Testis (tissue), 2 donors: ENCODE measurements at regions not wholly inside any gene's neighbourhood (a gene's known extent, or its start where the extent isn't known, plus 50 kb on each side); places are given as distances from the start of the nearest gene placed in this dataset.

ENCODE experiments used
- DNase-seq: peaks from one replicate; pipeline ENCODE4 v3.0.0-alpha.2; 2019
- H3K27ac ChIP-seq, 2 donors: fragments of 200-600 bp; sonication (generic); one replicate each; pipeline ENCODE4 v1.5.1; 2019
- H3K27me3 ChIP-seq: fragments of 200-600 bp; sonication (generic); one replicate; pipeline ENCODE4 v1.5.1; 2019
- H3K36me3 ChIP-seq: fragments of 200-600 bp; sonication (generic); one replicate; pipeline ENCODE4 v1.5.1; 2017; ENCODE audit warnings: low read depth; ENCODE audit errors: missing control alignments
- H3K4me1 ChIP-seq: fragments of 200-600 bp; sonication (generic); one replicate; pipeline ENCODE4 v1.5.1; 2019
- H3K4me3 ChIP-seq, 2 donors: fragments of 200-600 bp; sonication (generic); one replicate each; pipeline ENCODE4 v1.5.1; 2017 to 2019
- H3K9me3 ChIP-seq: fragments of 200-600 bp; sonication (generic); one replicate; pipeline ENCODE4 v1.5.1; 2017
- CTCF ChIP-seq, 3 experiments: fragments of 450-650 bp in 2 of 3; fragments of 200-600 bp in 1 of 3; sonication (generic) in 1 of 3; IDR thresholded peaks; one replicate each; pipeline ENCODE4 v1.5.1; 2016 to 2019; ENCODE audit warnings: antibody characterized with exemption in 3 of 3, mild to moderate bottlenecking in 2 of 3, moderate library complexity in 1 of 3
- POLR2A ChIP-seq: fragments of 450-650 bp; IDR thresholded peaks from one replicate; pipeline ENCODE4 v1.6.1; 2017; ENCODE audit warnings: antibody characterized with exemption, mild to moderate bottlenecking, moderate library complexity
- WGBS, 2 donors: methylation state at CpG; one replicate each; pipeline ENCODE4 v1.1.5; 2018; 5-methylcytosine and 5-hydroxymethylcytosine counted together
- intact Hi-C: fragments of 100-400 bp; cut with DNase I; formaldehyde crosslinking; loops from one replicate; pipeline ENCODE4 v1.15.1; 2023; ENCODE audit warnings: low total_unique reads

GRCh38 chr14:40760704-40761103 is 846.0 kb upstream of the LRFN5 start:
- H3K27ac ChIP-seq: no peak overlapping the region
- no peak for DNase-seq
- intact Hi-C loops: no loop called here

GRCh38 chr14:40758076-40758475 is 848.6 kb upstream of the LRFN5 start:
- intact Hi-C loops: no loop called here
- Histone ChIP-seq H3K36me3 (no peaks in the 10 kb centered on the region), H3K4me1 (no peaks in the 10 kb centered on the region), H3K27me3 (no peaks in the 10 kb centered on the region), H3K27ac (no peak overlapping the region), H3K4me3 (no peak overlapping the region), H3K9me3 (no peaks in the 10 kb centered on the region)
- no peak for TF ChIP-seq POLR2A
- TF ChIP-seq CTCF (IDR thresholded peaks at IDR 0.05): no peak
- WGBS, 2 donors: 75 to 84% methylated on average over 2 of the region's 2 CpGs
- DNase-seq: no peak

More at GRCh38 chr14:40760704-40761103, 846.0 kb upstream of the LRFN5 start:
- Histone ChIP-seq H3K36me3 (no peaks in the 10 kb centered on the region), H3K27me3 (no peaks in the 10 kb centered on the region), H3K9me3 (no peaks in the 10 kb centered on the region), H3K4me3 (no peak overlapping the region), H3K4me1 (no peaks in the 10 kb centered on the region)
- TF ChIP-seq POLR2A: no peak
- TF ChIP-seq CTCF (IDR thresholded peaks at IDR 0.05): no peak

- H3K27ac ChIP-seq: no peak overlapping the region
- no peaks in the 10 kb centered on the region for H3K36me3 ChIP-seq
- intact Hi-C loops: no loop called here
- no peak for DNase-seq
- 73 to 76% methylated on average over 3 of the region's 3 CpGs for WGBS, 2 donors
- H3K27me3 ChIP-seq: no peaks in the 10 kb centered on the region
- no peak for TF ChIP-seq CTCF (IDR thresholded peaks at IDR 0.05)
- TF ChIP-seq POLR2A: no peak
- H3K9me3 ChIP-seq: no peaks in the 10 kb centered on the region
- H3K4me3 ChIP-seq: no peak overlapping the region
- no peaks in the 10 kb centered on the region for H3K4me1 ChIP-seq
These were observed 849.2 kb upstream of the LRFN5 start for GRCh38 chr14:40757376-40757950.

- H3K27ac ChIP-seq: no peak overlapping the region
- no peak for TF ChIP-seq POLR2A
- no peak for TF ChIP-seq CTCF (IDR thresholded peaks at IDR 0.05)
- no peaks in the 10 kb centered on the region for H3K36me3 ChIP-seq
- intact Hi-C loops: no loop called here
- no peaks in the 10 kb centered on the region for H3K9me3 ChIP-seq
- WGBS, 2 donors: 91 to 92% methylated on average over 1 of the region's 1 CpG
- no peak overlapping the region for H3K4me3 ChIP-seq
- no peaks in the 10 kb centered on the region for H3K4me1 ChIP-seq
- no peak for DNase-seq
- no peaks in the 10 kb centered on the region for H3K27me3 ChIP-seq
These were observed 873.5 kb upstream of the LRFN5 start for GRCh38 chr14:40733206-40733605.

- no peaks in the 10 kb centered on the region for H3K4me1 ChIP-seq
- intact Hi-C loops: no loop called here
- H3K36me3 ChIP-seq: no peaks in the 10 kb centered on the region
- WGBS, 2 donors: 78 to 83% methylated on average over 2 of the region's 2 CpGs
- H3K9me3 ChIP-seq: no peaks in the 10 kb centered on the region
- TF ChIP-seq CTCF (IDR thresholded peaks at IDR 0.05): no peak
- TF ChIP-seq POLR2A: no peak
- H3K27me3 ChIP-seq: no peaks in the 10 kb centered on the region
- H3K27ac ChIP-seq: no peak overlapping the region
- H3K4me3 ChIP-seq: no peak overlapping the region
- DNase-seq: no peak
These were observed 879.6 kb upstream of the LRFN5 start for GRCh38 chr14:40727107-40727506.
